ENCODE measurements at regions not wholly inside any gene's neighbourhood (a gene's known extent, or its start where the extent isn't known, plus 50 kb on each side); places are given as distances from the start of the nearest gene placed in this dataset.
"Not testable (repeated sequence)": the region's sequence is repeated elsewhere in the genome, so short reads cannot be mapped to it uniquely, and the experiment has no call there.

GRCh38 chr13:80161896-80162295, 179.0 kb downstream of the SPRY2 start:
- DNase-seq = no peak
- no peak for ATAC-seq (ENCODE audit: low FRiP score in 2 of 2)
- WGBS, 2 donors = 85 to 91% methylated on average over 5 of the region's 5 CpGs

GRCh38 chr13:80161219-80161618, 179.7 kb downstream of the SPRY2 start:
- TF ChIP-seq POLR2A (IDR thresholded peaks at IDR 0.05) (no peak), CTCF (IDR thresholded peaks at IDR 0.05) (no peak), POLR2AphosphoS5 (IDR thresholded peaks at IDR 0.05) (no peak), EP300 (IDR thresholded peaks at IDR 0.05) (no peak)
- Histone ChIP-seq H3K36me3 (no peaks in the 10 kb centered on the region), H3K9me3 (no peaks in the 10 kb centered on the region), H3K27ac (no peak overlapping the region), H3K4me3 (no peak overlapping the region), H3K27me3 (no peaks in the 10 kb centered on the region), H3K4me1 (no peaks in the 10 kb centered on the region)
- DNase-seq = no peak
- ATAC-seq (ENCODE audit: low FRiP score in 2 of 2) = no peak
- WGBS, 2 donors = 85 to 88% methylated on average over 2 of the region's 2 CpGs

More at GRCh38 chr13:80161896-80162295, 179.0 kb downstream of the SPRY2 start:
- H3K4me3 ChIP-seq = no peak overlapping the region
- H3K9me3 ChIP-seq = no peaks in the 10 kb centered on the region
- TF ChIP-seq POLR2AphosphoS5 (IDR thresholded peaks at IDR 0.05) (no peak), POLR2A (IDR thresholded peaks at IDR 0.05) (no peak), CTCF (IDR thresholded peaks at IDR 0.05) (no peak), EP300 (IDR thresholded peaks at IDR 0.05) (no peak)
- H3K4me1 ChIP-seq = no peaks in the 10 kb centered on the region
- no peak overlapping the region for H3K27ac ChIP-seq
- H3K36me3 ChIP-seq = no peaks in the 10 kb centered on the region
- H3K27me3 ChIP-seq = no peaks in the 10 kb centered on the region

GRCh38 chr13:80160110-80160509, 180.8 kb downstream of the SPRY2 start:
- Histone ChIP-seq H3K4me3 (no peak overlapping the region), H3K27me3 (no peaks in the 10 kb centered on the region), H3K36me3 (no peaks in the 10 kb centered on the region), H3K4me1 (no peaks in the 10 kb centered on the region), H3K27ac (no peak overlapping the region), H3K9me3 (no peaks in the 10 kb centered on the region)
- TF ChIP-seq POLR2AphosphoS5 (IDR thresholded peaks at IDR 0.05) (no peak), POLR2A (IDR thresholded peaks at IDR 0.05) (no peak), CTCF (IDR thresholded peaks at IDR 0.05) (no peak), EP300 (IDR thresholded peaks at IDR 0.05) (no peak)
- DNase-seq (no peak), ATAC-seq (ENCODE audit: low FRiP score in 2 of 2) (no peak)

- ATAC-seq (ENCODE audit: low FRiP score in 2 of 2) = peak; percentile 23 to 75
- WGBS, 2 donors = 56 to 63% methylated on average over 3 of the region's 3 CpGs
- no peaks in the 10 kb centered on the region for H3K4me1 ChIP-seq
- H3K27ac ChIP-seq = peak overlapping the region in 1 of 4 donors; percentile 15
- no peak overlapping the region for H3K4me3 ChIP-seq
- peak in 1 of 2 donors; percentile 22 for DNase-seq
- H3K9me3 ChIP-seq = no peaks in the 10 kb centered on the region
- no peaks in the 10 kb centered on the region for H3K27me3 ChIP-seq
- H3K36me3 ChIP-seq = no peaks in the 10 kb centered on the region
- TF ChIP-seq EP300 (IDR thresholded peaks at IDR 0.05) (no peak), CTCF (IDR thresholded peaks at IDR 0.05) (no peak), POLR2AphosphoS5 (IDR thresholded peaks at IDR 0.05) (no peak), POLR2A (IDR thresholded peaks at IDR 0.05) (no peak)
Observed at GRCh38 chr13:80157261-80157932, 183.5 kb downstream of the SPRY2 start.

GRCh38 chr13:80152142-80152541, 188.8 kb downstream of the SPRY2 start:
- WGBS, 2 donors = 94 to 95% methylated on average over 15 to 16 of the region's 16 CpGs
- H3K27me3 ChIP-seq; H3K9me3 ChIP-seq; DNase-seq; H3K27ac ChIP-seq; ATAC-seq (ENCODE audit: low FRiP score in 2 of 2); H3K4me1 ChIP-seq; H3K4me3 ChIP-seq; H3K36me3 ChIP-seq: not testable (repeated sequence)
